Endothelial cell of umbilical vein (primary cell): ENCODE measurements at regions not wholly inside any gene's neighbourhood (a gene's known extent, or its start where the extent isn't known, plus 50 kb on each side); places are given as distances from the start of the nearest gene placed in this dataset.

Source experiments
- BruUV-seq: library from RNA; stranded (reverse); fragments of 400-500 nt; replicated peaks from 2 replicates; lab custom pipeline; 2021; lab: Mats Ljungman, UMichigan
- CTCF ChIA-PET: fragments of 300-600, 350-600 bp; sonication (Branson Sonifier 250); formaldehyde crosslinking; loops from one replicate; lab custom pipeline; 2021; ENCODE audit warnings: antibody characterized with exemption, inconsistent platforms; lab: Charles Lee
- POLR2A ChIA-PET: fragments of 300-600, 350-600 bp; sonication (Branson Sonifier 250); formaldehyde crosslinking; loops from one replicate; lab custom pipeline; 2021; ENCODE audit warnings: antibody characterized with exemption, inconsistent platforms; lab: Charles Lee
- DNase-seq: peaks from one replicate; pipeline ENCODE4 v3.0.0-alpha.2; 2011; ENCODE audit warnings: low read depth, low spot score
- FAIRE-seq: peaks from 2 replicates; lab custom pipeline; 2011; peaks lifted over from hg19 to GRCh38; lab: Jason Lieb, UNC
- H2AFZ ChIP-seq: 2 replicates; pipeline ENCODE4 v1.6.0; 2012; ENCODE audit warnings: low read depth, low read length, control low read depth, inconsistent platforms
- H3K27ac ChIP-seq: 2 replicates; pipeline ENCODE4 v1.5.1; 2011; ENCODE audit warnings: low read depth, mild to moderate bottlenecking, control low read depth, low read length, moderate library complexity; ENCODE audit not compliant: insufficient read depth
- H3K27me3 ChIP-seq, 2 experiments: 2 replicates each; pipeline versions ENCODE4 v1.6.0 to v1.6.1; 2011; ENCODE audit warnings: low read length in 2 of 2, mixed read lengths in 1 of 2; ENCODE audit not compliant: control insufficient read depth in 2 of 2, insufficient read depth in 2 of 2
- H3K36me3 ChIP-seq, 2 experiments: 2 replicates in 1 of 2; 3 replicates in 1 of 2; pipeline ENCODE4 v1.5.1; 2011; ENCODE audit warnings: low read length in 2 of 2, mild to moderate bottlenecking in 1 of 2, moderate library complexity in 1 of 2; ENCODE audit not compliant: control insufficient read depth in 2 of 2, insufficient read depth in 2 of 2; ENCODE audit errors: extremely low read depth in 1 of 2
- H3K4me1 ChIP-seq: 3 replicates; pipeline ENCODE4 v1.5.1; 2011; ENCODE audit warnings: mild to moderate bottlenecking, low read length; ENCODE audit not compliant: control insufficient read depth, insufficient read depth; ENCODE audit errors: extremely low read depth
- H3K4me2 ChIP-seq: 2 replicates; pipeline ENCODE4 v1.6.1; 2011; ENCODE audit warnings: low read length, control low read depth, mixed read lengths; ENCODE audit not compliant: insufficient read depth
- H3K4me3 ChIP-seq, 3 experiments: fragments of 200-600 bp in 1 of 3; sonication (generic), shearing (Covaris generic) in 1 of 3; replicated peaks in 1 of 3; 2 replicates each; pipeline ENCODE4 v1.5.1; 2011 to 2016; ENCODE audit warnings: control low read depth in 3 of 3, low read length in 3 of 3, mild to moderate bottlenecking in 2 of 3, inconsistent platforms in 1 of 3, low read depth in 1 of 3, moderate library complexity in 1 of 3; ENCODE audit not compliant: insufficient read depth in 1 of 3
- H3K79me2 ChIP-seq: 2 replicates; pipeline ENCODE4 v1.6.0; 2012; ENCODE audit warnings: low read length, inconsistent platforms; ENCODE audit not compliant: control insufficient read depth, insufficient read depth
- H3K9ac ChIP-seq: replicated peaks from 2 replicates; pipeline ENCODE3; 2011; ENCODE audit warnings: low read length, control low read depth; ENCODE audit not compliant: insufficient read depth; ENCODE audit errors: extremely low read depth
- H3K9me1 ChIP-seq: replicated peaks from 3 replicates; pipeline ENCODE4 v1.6.0; 2011; ENCODE audit warnings: mild to moderate bottlenecking, low read length; ENCODE audit not compliant: control insufficient read depth, insufficient read depth; ENCODE audit errors: extremely low read depth
- H3K9me3 ChIP-seq: replicated peaks from 2 replicates; pipeline ENCODE4 v1.5.1; 2012; ENCODE audit warnings: low read length, inconsistent platforms; ENCODE audit not compliant: control insufficient read depth, insufficient read depth
- H4K20me1 ChIP-seq: replicated peaks from 2 replicates; pipeline ENCODE3; 2011; ENCODE audit warnings: mild to moderate bottlenecking, low read length; ENCODE audit not compliant: control insufficient read depth, insufficient read depth; ENCODE audit errors: extremely low read depth
- CTCF ChIP-seq, 2 donors: IDR thresholded peaks; 1 replicate in 1 of 2; 2 replicates in 1 of 2; pipeline ENCODE4 v1.5.1; 2011; ENCODE audit warnings: low read length in 2 of 2, mild to moderate bottlenecking in 2 of 2, moderate library complexity in 2 of 2, control low read depth in 1 of 2, inconsistent platforms in 1 of 2, low read depth in 1 of 2; ENCODE audit not compliant: insufficient read depth in 1 of 2; ENCODE audit errors: extremely low read depth in 1 of 2
- EZH2 ChIP-seq: IDR thresholded peaks from 2 replicates; pipeline ENCODE4 v1.6.1; 2012; ENCODE audit warnings: borderline replicate concordance, low read depth, mild to moderate bottlenecking, moderate library complexity, low read length, inconsistent platforms; ENCODE audit not compliant: severe bottlenecking
- FOS ChIP-seq: IDR thresholded peaks from 2 replicates; pipeline ENCODE4 v1.6.1; 2011; ENCODE audit warnings: mild to moderate bottlenecking, low read length, moderate library complexity, borderline replicate concordance; ENCODE audit not compliant: insufficient read depth
- GATA2 ChIP-seq: IDR thresholded peaks from 2 replicates; pipeline ENCODE4 v1.7.0; 2011; ENCODE audit warnings: low read depth, mild to moderate bottlenecking, moderate library complexity, mixed read lengths, low read length; ENCODE audit not compliant: insufficient read length, insufficient read depth
- JUN ChIP-seq: IDR thresholded peaks from 2 replicates; pipeline ENCODE4 v1.6.1; 2011; ENCODE audit warnings: borderline replicate concordance, low read depth; ENCODE audit not compliant: insufficient read length, insufficient read depth
- MAX ChIP-seq: IDR thresholded peaks from 2 replicates; pipeline ENCODE4 v1.6.1; 2011; ENCODE audit not compliant: insufficient read depth, insufficient read length
- MYC ChIP-seq: IDR thresholded peaks from one replicate; pipeline ENCODE4 v1.6.1; 2011; ENCODE audit warnings: mild to moderate bottlenecking, low read depth, low read length
- POLR2A ChIP-seq: IDR thresholded peaks from 2 replicates; pipeline ENCODE4 v1.6.1; 2012; ENCODE audit warnings: low read depth, mild to moderate bottlenecking, control low read depth, low read length
- POLR2AphosphoS5 ChIP-seq: IDR thresholded peaks from 2 replicates; pipeline ENCODE4 v1.6.1; 2012; ENCODE audit warnings: low read depth, mild to moderate bottlenecking, control low read depth, low read length, moderate library complexity; ENCODE audit not compliant: insufficient read depth
- dilution Hi-C: fragments of 300-500 bp; cut with MboI; formaldehyde crosslinking; loops from one replicate; pipeline ENCODE4 v1.15.0; 2019; ENCODE audit warnings: low sequenced_read_pairs; ENCODE audit not compliant: extremely low pct_ligation_motif_present
- intact Hi-C: fragments of 100-400 bp; cut with micrococcal nuclease; formaldehyde crosslinking; loops from one replicate; pipeline ENCODE4 v1.10.0; 2022

GRCh38 chr14:89574420-89574819 is 157.4 kb upstream of the FOXN3 start:
- Histone ChIP-seq H3K27ac (no peak overlapping the region), H3K9ac (no peak overlapping the region), H4K20me1 (no peaks in the 10 kb centered on the region), H2AFZ (no peak overlapping the region), H3K4me1 (no peaks in the 10 kb centered on the region), H3K27me3 (no peaks in the 10 kb centered on the region), H3K4me3 (no peak overlapping the region), H3K9me3 (no peaks in the 10 kb centered on the region), H3K36me3 (no peaks in the 10 kb centered on the region), H3K4me2 (no peak overlapping the region), H3K9me1 (no peaks in the 10 kb centered on the region), H3K79me2 (no peaks in the 10 kb centered on the region)
- ChIA-PET CTCF (no interaction called here), POLR2A (no interaction called here)
- DNase-seq (no peak), FAIRE-seq (no peak)
- intact Hi-C loops: no loop called here
- BruUV-seq: no TSS peak
- no peak for TF ChIP-seq POLR2A
- no peak for TF ChIP-seq POLR2AphosphoS5
- TF ChIP-seq MAX: no peak
- no peak for TF ChIP-seq MYC
- TF ChIP-seq GATA2: no peak
- no peak for TF ChIP-seq EZH2
- no peak for TF ChIP-seq JUN
- TF ChIP-seq FOS: no peak
- no peak for TF ChIP-seq CTCF (IDR thresholded peaks at IDR 0.05; ENCODE audit: extremely low read depth in 1 of 2, insufficient read depth in 1 of 2, low read depth in 1 of 2, low read length in 2 of 2)
- dilution Hi-C loops: no loop called here
